ENCODE measurements at regions not wholly inside any gene's neighbourhood (a gene's known extent, or its start where the extent isn't known, plus 50 kb on each side); places are given as distances from the start of the nearest gene placed in this dataset.

DNA sequence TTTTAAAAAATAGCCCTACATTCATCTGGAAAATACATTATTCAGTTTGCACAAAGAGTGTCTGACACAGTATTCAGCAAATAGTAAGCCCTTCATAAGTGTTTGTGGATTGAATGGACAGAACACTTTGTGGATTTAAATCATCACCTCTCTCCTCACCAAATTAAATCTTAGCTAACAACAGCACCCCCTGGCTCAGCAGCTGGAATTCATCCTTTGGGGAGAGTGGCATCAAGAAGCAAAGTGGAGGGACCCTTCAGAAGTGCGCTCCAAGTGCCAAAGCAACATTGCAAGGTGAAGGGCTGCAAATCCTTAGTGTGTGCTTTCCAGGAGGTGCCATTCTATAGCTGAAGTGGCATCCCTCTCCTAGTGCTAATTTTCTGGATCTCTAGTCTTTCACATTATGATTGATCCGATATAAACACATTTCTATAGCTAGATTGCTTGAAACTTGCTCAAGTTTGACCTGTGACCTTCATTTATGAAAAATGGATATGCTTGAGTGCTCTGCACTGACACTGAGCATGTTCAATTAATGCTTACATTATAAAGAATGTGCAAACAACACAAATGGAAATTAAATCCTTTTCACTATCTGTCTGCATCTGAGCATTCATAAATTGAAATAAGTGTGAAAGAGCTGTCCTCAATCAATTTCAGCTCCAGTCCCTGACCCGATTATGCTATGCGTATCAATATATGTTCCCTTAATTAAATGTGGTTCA, 891.7 kb downstream of the C6orf118 start:
- no peak for DNase-seq

- no peak for DNase-seq
Measured at GRCh38 chr6:164415832-164416563, 893.4 kb downstream of the C6orf118 start.

DNA sequence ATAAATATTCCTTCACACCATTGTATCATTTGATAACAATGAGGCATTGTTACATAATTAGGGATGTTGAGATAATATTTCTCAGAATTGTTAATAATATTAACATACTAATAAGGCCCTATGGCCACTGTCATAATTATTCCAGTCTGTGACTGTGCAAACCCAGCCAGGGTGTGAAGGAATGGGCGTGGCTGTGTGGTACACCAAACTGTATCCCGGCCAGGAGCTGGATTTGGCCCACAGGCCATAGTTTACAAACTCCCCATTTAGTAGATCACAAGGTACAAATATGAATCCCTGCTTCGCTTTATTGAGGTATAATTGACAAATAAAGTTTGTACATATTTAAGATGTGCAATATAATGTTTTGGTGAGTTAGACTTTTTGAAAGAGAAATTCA, 894.7 kb downstream of the C6orf118 start:
- DNase-seq, result no peak

GRCh38 chr6:164412566-164412965, 896.8 kb downstream of the C6orf118 start:
- DNase-seq, result no peak

- DNase-seq, result no peak
Measured at GRCh38 chr6:164410017-164410416, 899.4 kb downstream of the C6orf118 start.

DNA sequence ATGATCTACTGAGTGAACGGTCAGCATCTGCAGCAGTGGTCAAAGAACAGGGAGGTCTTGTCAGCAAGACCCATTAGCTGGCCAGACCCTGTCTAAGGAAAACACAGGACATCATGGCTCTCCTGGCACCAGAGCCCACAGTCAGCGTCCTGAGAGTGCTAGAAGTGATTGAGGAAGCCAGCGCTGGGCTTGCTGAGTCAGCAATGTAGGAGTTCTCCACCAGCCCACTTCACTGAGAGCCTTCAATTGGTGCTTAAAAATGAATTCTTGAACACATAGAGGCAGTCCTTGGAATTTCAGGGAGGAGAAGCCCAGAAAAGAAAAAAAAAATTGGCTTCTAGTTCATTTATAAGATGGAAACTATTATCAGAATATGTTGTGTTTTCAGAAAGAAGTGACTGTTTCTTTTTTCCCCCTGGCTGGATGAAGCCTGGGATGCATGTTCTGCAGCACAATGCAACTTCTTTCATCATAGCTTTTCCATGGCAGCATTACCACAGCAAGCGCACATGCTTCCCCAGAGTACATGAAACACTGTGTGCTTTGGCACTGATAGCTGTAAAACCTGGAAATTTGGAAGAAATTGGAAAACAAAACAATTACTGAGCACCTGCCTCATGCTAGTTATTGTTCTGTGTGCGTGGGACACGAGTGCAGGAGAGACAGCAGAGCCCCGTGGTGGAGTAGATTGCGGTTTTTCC, 899.9 kb downstream of the C6orf118 start:
- DNase-seq, result no peak

DNA sequence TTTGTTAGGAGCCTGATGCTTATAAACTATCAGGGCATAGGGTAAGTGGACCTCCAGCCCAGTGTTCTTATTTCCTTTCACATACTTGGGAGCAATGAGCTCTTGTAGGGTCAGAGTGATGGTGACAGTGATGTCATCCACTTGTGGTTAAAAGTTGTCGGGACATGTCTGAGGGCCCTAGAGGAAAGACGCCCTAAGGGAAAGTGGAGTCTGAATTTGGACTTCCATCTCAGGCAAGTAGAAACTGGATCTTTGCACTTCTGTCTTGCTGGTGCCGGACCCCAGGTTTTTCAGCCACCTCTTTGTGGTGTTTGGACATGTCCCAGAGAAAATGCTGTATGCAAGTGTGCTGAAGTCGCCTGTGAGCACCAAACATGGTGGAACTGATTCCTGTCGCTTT, 900.5 kb downstream of the C6orf118 start:
- no peak for DNase-seq

DNA sequence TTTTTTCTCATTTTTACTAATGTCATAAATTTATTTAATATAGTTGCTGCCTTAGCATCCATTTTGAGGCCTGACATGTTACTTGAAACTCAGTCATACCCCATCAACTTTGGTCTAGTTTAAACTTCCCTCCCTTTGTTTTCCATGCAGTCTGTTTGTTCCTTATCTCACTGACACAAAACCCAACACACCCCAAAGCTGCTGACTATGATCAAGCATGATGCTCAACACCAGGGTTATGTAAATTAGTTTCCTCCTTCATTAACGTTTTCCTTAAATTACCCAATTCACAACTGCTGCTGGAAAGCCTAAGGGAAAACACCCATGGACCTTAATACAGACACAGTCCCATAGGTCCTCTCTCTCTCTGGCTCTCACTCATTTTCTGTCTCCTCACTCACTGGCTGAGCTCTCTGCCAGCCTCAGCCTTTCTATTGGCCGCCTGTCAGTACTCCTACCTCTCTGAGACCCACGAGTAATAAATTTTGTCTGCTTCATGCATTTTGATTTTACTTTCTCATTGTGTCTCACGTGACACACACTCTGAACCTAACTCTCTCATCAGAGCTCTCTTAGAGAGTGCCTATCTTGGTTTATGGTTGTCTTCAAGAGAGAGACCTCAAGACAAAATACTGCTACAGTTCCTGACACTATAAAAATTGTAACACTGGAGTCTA, 904.5 kb downstream of the C6orf118 start:
- DNase-seq, result no peak

- no peak for DNase-seq
Measured at GRCh38 chr6:164401871-164402270, 907.5 kb downstream of the C6orf118 start.

- DNase-seq, result no peak
Measured at GRCh38 chr6:164398647-164399046, 910.8 kb downstream of the C6orf118 start.

- DNase-seq, result no peak
Measured at GRCh38 chr6:164396071-164397047, 913.0 kb downstream of the C6orf118 start.

GRCh38 chr6:164379795-164380194, 929.6 kb downstream of the C6orf118 start:
- no peak for DNase-seq

DNA sequence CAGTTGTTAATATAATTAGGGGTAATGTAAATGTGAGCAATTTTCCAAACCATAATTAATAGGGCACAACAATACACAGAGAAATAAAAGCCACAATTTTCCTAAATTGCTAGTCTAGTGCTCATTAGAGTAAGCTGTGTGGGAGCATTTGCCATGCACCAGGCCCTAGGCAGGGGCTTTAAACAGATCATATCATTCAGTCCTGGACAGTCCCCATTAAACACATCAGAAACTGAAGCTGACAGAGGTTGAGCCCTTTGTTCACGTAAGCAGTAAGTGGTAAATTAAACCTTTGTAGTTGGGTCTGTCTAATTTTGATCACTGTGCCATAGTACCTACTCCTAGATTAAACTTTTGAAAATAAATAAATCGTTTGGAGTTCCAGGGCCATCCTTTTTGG, 931.1 kb downstream of the C6orf118 start:
- peak; percentile 11 to 47 for DNase-seq

- DNase-seq, result no peak
Measured at GRCh38 chr6:164377348-164377918, 932.0 kb downstream of the C6orf118 start.

DNA sequence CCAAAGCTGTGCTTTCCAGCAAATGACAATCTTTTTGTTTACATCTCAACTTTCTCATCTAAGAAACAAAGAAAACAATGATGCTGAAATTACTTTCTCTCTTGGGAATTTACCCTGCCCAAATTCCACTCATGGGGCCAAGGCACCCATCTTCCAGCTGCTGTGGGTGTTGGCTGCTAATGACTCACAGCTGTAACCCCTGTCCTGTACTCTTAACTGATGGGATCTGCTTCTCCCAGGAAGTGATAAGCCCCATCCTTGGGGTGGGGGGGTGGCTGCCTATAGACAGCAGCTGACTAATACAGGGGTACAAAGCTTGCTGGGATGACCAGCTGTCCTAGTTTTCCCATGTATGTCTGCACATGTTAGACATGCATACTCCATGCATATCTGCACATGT, 938.6 kb downstream of the C6orf118 start:
- no peak for DNase-seq

DNA sequence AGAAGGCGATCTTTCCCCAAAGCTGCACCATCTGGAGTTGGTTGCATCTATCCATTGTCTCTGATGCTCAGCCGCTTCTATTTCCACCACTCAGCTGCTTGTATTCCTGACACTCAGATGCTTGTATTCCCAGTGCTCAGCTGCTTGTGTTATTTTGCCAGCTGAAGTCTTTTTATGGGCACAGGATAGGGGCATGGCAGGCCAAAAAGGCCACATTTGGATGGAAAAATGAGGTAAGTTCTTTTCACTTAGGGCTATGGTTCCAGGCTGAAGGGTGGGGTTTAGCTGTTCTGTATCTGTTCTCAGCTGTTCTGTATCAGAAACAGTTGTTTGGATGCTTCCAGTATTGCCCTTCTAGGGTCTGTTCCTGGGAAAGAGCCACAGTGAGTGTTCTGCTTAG, 944.9 kb downstream of the QKI start:
- DNase-seq, result no peak

DNA sequence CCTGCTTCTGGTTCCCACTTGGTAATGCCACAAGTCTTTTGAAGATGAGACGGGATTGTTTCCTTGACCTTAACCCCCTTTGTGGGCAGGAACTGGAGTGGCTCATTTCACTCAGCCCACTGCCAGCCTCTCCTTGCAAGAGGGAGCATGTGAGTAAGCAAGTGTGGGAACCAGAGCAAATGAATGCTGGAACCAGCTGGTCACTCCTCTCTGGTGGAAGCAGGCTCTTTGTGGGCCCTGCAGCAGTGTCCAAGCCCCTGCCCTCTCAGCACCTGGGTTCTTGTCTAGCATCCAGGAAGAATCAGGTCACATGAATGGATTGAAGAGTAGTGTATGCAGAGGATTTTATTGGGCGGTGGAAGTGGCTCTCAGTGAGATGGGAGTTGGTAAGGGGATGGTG, 944.5 kb downstream of the QKI start:
- DNase-seq, result no peak

DNA sequence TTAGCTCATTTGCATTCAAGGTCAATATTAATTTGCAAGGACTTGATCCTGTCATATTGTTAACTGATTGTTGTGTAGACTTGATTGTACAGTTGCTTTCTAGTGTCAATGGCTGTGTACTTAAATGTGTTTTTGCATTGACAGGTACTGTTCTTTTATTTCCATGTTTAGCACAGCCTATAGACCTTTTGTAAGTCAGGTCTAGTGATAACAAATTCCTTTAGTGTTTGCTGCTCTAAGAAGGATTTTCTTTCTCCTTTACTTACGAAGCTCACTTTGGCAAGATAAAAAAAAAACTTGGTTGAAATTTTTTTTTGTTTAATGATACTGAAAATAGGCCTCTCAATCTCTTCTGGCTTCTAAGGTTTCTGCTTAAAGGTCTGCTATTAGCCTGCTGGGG, 942.3 kb downstream of the QKI start:
- DNase-seq, result no peak

GRCh38 chr6:164347455-164347854, 932.9 kb downstream of the QKI start:
- no peak for DNase-seq

DNA sequence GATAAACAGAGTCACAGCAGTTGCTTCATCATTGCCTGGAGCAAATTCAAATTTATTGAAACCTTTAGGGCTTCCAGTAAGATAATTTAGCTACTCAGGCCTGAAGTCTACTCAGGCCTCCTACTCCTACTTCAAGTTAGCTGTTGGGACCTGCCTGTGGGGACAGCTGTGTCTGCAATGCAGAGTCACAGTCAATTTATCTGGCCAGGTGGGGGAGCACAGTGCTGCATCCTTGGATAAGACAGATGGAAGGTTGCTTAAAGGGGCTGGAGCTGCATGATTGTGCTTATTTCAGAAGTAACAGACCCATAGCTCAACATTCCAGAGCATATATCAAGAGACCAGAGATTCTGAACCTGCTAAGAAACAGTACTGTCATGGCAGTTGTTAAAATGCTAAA, 932.1 kb downstream of the QKI start:
- no peak for DNase-seq

GRCh38 chr6:164345806-164346496, 931.4 kb downstream of the QKI start:
- no peak for DNase-seq

Data from NCI-H2081 (cell line).